Mucosa of gallbladder (tissue), 1 donor: ENCODE measurements at regions not wholly inside any gene's neighbourhood (a gene's known extent, or its start where the extent isn't known, plus 50 kb on each side); places are given as distances from the start of the nearest gene placed in this dataset.

Source experiments
- DNase-seq: peaks from one replicate; pipeline ENCODE4 v3.0.0-alpha.2; 2020; ENCODE audit warnings: low spot score
- donor health status: DM: no; HTN: no; CAD: no.

DNA sequence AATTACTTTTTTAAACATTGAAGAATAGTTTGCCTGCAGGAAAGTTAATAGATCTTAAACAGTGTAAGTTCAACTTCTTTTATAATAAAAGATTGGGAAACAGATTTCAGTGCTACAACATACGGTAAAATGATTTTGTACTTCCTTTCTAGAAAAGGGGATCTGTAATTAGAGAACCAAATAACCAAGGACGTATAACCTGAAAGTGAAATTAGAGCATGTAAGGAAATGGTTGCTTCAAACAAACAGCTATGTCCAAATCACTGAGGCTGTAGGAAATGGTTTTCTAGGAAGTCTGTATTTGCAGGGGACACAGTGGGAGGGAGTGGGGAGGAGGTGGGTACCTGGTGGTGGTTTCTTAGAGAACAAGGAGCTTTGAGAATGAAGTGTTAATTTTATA, 57.9 kb upstream of the EXOC6 start:
- no peak for DNase-seq

DNA sequence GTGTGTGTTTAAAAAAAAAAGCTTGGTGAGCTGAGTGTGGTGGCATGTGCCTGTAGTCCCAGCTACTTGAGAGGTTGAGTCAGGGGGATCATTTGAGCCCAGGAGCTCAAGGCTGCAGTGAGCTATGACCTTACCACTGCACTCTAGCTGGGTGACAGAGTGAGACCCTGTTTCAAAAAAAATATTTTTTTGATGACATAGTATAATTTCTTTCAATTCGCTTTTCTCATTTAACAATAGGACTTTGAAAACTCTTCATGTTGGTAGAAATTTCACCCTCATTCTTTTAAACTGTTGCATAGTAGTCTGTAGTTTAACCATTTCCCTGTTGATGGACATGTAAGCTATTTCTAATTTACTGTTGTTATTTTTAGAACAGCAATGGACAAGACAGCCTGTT, 55.7 kb upstream of the EXOC6 start:
- DNase-seq = no peak
